A549 (cell line): ENCODE measurements at regions not wholly inside any gene's neighbourhood (a gene's known extent, or its start where the extent isn't known, plus 50 kb on each side); places are given as distances from the start of the nearest gene placed in this dataset.

Source experiments
- BHLHE40 ChIP-seq: IDR thresholded peaks from 2 replicates; pipeline ENCODE4 v1.6.1; 2012; ENCODE audit warnings: low read depth, low read length, inconsistent platforms
- CBX2 ChIP-seq: fragments of 200-600 bp; sonication (generic); IDR thresholded peaks from 2 replicates; pipeline ENCODE4 v1.6.1; 2016; ENCODE audit warnings: low read depth, mild to moderate bottlenecking, borderline replicate concordance
- MAZ ChIP-seq: fragments of 150-350 bp; IDR thresholded peaks from 2 replicates; pipeline ENCODE4 v1.6.1; 2014; ENCODE audit warnings: antibody characterized with exemption, low read depth, low read length, borderline replicate concordance
- MYC ChIP-seq: IDR thresholded peaks from 2 replicates; pipeline ENCODE4 v1.6.1; 2012; ENCODE audit warnings: mild to moderate bottlenecking, inconsistent platforms, low read length, improper control_type of control experiment, borderline replicate concordance
- NFE2L2 ChIP-seq: fragments of 150-350 bp; conservative IDR thresholded peaks from 2 replicates; pipeline ENCODE4 v1.6.1; 2014; ENCODE audit warnings: low read length
- POLR2A ChIP-seq: IDR thresholded peaks from 2 replicates; pipeline ENCODE4 v1.6.1; 2012; ENCODE audit warnings: mild to moderate bottlenecking, low read length
- SMC3 ChIP-seq: fragments of >200 bp; sonication (Bioruptor Twin); formaldehyde crosslinking; IDR thresholded peaks from 3 replicates; pipeline ENCODE4 v1.6.1; 2018; ENCODE audit warnings: inconsistent platforms
- TF ChIP-seq, protein P1 (sequence below): fragments of >200 bp; sonication (Bioruptor Twin); formaldehyde crosslinking; IDR thresholded peaks from 3 replicates; pipeline ENCODE4 v1.5.1; 2016
- TF ChIP-seq, protein P2 (sequence below): fragments of 200-600 bp; sonication (generic); IDR thresholded peaks from 2 replicates; pipeline ENCODE4 v1.6.1; 2016; ENCODE audit warnings: antibody characterized with exemption, mild to moderate bottlenecking, moderate library complexity

DNA sequence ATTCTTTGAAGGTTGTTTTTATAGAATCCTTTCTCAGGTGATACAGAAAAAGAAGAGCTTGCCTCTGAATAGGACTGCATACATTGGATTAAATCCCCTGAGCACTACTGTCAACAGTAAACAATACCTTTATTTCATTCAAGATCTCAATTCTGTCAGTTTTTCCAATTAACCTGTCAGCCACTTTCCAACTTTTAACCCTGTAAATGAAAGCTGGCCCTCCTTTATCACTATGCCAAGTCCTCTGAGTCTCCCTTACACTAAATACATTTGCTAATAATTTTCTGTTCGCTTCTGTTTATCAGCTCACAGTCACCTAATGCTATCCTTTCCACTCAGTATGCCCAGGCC is 213.7 kb upstream of the ARHGAP42 start:
- TF ChIP-seq POLR2A (no peak), NFE2L2 (no peak), BHLHE40 (no peak), MAZ (no peak), CBX2 (no peak), SMC3 (no peak), MYC (no peak)
- TF ChIP-seq, protein P1, sequence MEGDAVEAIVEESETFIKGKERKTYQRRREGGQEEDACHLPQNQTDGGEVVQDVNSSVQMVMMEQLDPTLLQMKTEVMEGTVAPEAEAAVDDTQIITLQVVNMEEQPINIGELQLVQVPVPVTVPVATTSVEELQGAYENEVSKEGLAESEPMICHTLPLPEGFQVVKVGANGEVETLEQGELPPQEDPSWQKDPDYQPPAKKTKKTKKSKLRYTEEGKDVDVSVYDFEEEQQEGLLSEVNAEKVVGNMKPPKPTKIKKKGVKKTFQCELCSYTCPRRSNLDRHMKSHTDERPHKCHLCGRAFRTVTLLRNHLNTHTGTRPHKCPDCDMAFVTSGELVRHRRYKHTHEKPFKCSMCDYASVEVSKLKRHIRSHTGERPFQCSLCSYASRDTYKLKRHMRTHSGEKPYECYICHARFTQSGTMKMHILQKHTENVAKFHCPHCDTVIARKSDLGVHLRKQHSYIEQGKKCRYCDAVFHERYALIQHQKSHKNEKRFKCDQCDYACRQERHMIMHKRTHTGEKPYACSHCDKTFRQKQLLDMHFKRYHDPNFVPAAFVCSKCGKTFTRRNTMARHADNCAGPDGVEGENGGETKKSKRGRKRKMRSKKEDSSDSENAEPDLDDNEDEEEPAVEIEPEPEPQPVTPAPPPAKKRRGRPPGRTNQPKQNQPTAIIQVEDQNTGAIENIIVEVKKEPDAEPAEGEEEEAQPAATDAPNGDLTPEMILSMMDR = no peak
- TF ChIP-seq, protein P2, sequence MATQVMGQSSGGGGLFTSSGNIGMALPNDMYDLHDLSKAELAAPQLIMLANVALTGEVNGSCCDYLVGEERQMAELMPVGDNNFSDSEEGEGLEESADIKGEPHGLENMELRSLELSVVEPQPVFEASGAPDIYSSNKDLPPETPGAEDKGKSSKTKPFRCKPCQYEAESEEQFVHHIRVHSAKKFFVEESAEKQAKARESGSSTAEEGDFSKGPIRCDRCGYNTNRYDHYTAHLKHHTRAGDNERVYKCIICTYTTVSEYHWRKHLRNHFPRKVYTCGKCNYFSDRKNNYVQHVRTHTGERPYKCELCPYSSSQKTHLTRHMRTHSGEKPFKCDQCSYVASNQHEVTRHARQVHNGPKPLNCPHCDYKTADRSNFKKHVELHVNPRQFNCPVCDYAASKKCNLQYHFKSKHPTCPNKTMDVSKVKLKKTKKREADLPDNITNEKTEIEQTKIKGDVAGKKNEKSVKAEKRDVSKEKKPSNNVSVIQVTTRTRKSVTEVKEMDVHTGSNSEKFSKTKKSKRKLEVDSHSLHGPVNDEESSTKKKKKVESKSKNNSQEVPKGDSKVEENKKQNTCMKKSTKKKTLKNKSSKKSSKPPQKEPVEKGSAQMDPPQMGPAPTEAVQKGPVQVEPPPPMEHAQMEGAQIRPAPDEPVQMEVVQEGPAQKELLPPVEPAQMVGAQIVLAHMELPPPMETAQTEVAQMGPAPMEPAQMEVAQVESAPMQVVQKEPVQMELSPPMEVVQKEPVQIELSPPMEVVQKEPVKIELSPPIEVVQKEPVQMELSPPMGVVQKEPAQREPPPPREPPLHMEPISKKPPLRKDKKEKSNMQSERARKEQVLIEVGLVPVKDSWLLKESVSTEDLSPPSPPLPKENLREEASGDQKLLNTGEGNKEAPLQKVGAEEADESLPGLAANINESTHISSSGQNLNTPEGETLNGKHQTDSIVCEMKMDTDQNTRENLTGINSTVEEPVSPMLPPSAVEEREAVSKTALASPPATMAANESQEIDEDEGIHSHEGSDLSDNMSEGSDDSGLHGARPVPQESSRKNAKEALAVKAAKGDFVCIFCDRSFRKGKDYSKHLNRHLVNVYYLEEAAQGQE = no peak
